ENCODE measurements at regions not wholly inside any gene's neighbourhood (a gene's known extent, or its start where the extent isn't known, plus 50 kb on each side); places are given as distances from the start of the nearest gene placed in this dataset.

DNA sequence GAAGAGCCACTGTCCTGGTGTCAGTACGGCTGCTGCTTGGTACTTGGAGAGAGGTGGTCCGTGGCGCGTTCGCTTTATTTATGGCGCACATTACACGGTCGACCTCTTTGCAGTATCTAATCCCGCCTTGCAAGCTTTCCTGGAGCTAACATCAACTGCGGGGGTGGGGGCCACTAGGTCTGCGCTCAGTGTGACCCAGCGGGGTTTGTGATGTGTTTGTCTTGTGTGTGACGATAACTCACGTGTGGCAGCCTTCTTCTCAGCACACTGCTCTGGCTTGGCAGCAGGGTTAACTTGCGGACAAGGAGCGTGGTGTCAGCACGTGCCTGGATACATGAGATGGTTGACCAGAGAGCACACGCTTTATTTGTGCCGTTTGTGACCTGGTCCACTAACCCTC lies 122.2 kb upstream of the RTL1 start:
- DNase-seq (ENCODE audit: low spot score) = no peak

DNA sequence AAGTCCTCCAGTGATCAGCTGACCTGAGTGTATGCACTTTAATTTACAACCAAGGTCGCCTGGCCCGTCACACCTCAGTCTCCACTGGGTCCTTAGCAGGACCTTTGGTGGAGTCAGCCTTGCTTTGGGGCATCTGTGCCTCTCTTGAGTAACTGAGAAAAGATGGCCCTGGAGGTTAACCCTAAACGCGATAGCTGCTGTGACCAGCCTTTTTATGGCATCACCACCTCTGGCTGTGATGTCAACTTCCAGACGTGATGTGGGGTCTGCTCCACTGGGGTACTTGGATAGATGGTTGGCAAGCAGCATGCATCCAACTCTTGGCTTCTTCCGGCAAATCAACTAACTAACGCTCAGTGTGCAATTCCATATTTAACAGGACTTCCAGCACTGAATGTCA lies 122.8 kb upstream of the RTL1 start:
- no peak for DNase-seq (ENCODE audit: low spot score)

DNA sequence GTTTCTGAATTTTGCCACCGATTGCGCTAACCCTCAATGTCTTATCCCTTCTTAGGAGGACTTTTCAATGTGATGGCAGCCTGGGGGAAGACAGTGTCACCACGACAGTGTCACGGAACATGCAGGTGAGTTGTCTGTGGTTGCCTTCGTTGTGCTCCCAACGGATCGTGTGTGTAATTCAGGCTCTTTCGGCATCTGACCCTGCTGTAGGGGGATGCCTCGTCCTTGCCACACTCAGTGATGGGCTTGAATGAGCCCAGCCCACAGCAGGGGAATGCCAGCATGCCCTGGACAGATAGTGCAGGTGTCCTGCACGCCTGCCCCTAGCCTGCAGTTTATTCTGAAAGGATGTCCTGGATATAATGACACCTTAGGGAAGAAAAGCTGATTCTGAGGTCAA lies 123.8 kb upstream of the RTL1 start:
- DNase-seq (ENCODE audit: low spot score) = no peak

DNA sequence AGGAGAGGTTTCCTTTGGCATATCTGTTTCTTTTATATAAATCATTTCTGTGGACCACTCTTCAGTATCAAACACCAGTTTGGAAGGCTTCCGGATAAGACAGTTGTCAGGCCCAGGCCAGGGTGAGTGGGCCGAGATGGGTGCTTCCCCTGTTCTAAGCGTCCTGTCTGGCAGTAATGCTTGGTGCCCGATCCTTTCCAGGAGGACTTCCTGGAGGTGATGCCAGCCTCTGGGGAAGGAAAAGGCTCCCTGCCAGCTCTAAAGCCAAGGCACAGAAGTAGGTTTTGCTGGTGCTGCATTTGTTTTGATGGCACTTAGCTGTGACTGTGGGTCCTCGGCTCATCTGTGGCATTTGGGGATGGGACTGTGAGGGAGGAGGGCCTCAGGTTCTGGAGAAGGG lies 124.4 kb upstream of the RTL1 start:
- no peak for DNase-seq (ENCODE audit: low spot score)

DNA sequence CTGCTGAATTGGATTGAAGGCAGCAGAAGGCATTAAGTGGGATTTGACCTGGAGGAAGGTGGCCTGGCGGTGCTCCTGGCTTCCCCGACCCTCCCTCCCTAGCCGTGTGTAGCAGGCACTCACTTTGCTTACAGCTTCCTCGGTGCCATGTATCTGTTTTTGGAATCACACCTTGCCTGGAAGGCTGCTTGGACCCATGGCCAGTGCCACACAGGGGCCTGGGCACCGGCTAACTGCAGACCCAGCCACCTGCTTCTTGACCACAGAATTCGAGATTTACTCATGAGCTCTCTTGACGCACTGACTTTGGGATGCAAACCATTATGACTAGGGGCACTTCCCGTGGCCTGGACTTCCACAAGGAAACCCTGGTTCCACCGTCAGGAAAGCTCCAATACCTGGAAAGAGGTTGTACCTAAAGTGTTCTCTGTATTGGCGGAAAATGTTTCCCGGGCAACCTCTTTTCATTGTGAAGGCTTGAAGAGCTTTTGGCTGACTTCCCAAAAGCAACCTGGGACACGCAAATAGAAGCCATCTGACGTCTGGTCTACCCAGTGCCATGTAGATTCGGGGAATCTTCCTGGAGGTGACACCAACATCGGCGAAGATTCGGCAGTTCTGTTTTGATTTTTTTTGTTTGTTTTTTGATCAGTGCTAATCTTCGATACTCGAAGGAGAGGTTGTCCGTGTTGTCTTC lies 125.6 kb upstream of the RTL1 start:
- DNase-seq (ENCODE audit: low spot score) = no peak

DNA sequence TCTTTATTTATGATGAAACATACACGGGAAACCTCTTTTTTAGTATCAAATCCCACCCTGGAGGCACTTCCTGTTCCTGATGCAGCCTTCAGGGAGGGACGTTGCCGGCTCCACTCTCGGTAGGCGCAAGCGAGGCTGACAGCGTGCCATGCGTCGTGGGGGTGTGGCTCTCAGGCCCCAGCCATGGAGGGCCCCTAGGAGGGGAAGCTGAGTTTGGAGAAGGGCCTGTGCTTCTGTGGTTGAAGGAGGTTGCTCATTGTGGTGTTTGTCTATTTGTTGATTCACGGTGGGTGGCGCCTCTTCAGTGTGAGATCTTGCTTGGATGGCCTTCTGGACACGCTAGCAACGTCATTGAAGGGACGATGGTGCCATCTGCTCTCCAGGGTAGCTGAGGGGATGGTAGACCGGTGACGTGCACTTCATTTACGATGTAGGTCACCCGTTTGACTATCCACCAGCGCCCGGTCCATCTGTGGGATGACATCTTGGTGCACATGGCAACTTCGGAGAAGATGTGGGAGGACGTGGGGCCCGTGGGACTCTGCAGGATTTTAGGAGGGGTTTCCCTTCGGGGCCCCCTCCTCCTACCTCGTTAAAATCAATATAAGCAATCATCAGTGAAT lies 126.3 kb upstream of the RTL1 start:
- DNase-seq (ENCODE audit: low spot score) = no peak

DNA sequence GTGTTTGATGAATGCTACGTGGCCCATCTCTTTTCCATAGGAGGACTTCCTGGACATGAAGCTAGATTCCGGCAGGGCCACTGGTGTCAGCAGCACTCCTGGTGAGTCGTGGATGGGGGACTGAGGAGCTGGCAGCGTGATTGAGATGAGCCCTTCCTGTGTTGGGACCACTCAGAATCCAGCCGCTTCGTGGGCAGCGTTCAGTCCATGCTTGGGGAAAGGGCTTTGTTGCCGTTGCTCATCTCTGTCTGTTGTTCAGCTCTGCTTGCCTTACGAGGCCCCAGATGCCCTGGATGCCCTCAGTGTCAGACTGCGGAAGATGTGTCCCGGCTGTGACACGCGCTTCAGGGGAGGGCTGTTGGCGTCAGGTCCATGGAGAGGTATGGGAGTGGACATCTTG lies 127.1 kb upstream of the RTL1 start:
- no peak for DNase-seq (ENCODE audit: low spot score)

DNA sequence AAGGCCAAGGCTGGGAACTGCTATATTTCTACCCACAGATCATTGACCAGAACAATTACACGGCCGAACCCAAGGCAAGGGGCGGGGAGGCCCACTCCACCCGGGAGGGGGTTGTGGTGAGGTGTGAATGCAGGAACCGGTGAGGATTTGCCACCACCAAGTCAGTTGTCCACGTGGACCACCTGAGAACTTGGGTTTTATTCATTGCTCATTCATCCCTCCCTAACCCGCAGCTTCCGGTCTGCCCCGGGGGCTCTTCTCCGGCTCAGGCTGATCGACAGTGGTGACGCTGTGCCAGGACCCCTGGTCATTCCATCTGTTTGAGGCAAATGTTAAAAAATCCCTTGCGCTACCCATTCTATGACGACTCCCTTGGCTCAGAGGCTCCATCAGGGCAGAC lies 127.7 kb upstream of the RTL1 start:
- no peak for DNase-seq (ENCODE audit: low spot score)

DNA sequence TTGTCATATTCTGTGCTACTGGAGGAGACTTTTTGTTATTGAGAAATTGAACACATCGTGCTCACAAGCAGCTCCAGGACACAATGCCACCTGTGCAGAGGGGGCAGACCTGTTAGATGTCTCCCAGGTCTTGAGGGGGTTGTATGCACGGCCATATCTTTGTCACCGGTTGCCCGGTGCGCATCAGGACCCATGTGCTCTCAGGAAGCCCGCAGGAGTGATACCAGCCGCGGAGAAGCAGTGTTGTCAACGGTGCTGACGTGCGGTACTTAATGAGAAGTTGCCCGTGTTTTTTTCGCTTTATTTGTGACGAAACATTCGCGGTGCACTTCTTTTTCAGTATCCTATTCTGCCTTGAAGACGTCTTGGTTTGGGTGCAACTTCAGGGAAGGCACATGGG lies 128.2 kb upstream of the RTL1 start:
- DNase-seq (ENCODE audit: low spot score) = no peak

DNA sequence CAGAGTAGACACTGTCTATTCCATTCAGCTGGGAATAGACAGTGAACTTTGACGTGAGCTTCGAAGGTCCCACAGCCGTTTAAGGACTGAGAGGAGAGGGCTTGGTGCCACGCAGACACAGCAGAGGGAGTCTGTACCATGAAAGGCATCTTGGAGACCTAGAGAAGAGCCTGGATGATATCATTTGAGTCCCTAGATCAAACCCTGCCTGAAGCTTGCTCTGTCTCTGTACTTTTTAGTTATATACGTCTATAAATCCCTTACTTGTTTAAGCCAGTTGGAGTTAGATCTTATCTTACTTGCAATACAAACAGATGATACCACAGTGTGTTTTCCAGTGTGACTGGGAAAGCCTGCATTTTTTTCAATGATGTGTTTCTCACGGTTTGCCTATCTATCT lies 128.9 kb upstream of the RTL1 start:
- no peak for DNase-seq (ENCODE audit: low spot score)

DNA sequence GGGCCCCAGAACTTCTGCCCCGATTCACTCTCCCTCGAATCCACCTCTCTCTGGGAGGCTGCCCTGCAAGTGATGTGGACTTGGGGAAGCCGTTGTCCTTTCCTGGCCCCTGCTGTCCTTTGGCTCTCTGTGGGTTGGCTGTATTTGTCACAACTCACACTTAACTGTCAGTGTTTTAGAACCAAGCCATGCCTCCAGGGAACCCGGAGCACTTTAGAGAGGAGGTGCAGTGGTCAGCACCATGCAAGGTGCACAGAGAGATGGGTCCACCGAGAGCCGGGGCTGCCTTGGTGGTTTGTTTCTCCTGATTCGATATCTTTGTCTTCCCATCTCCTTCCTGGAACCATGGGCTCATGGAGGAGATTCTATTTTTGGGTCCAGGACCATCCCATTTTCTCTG lies 129.5 kb upstream of the RTL1 start:
- no peak for DNase-seq (ENCODE audit: low spot score)

DNA sequence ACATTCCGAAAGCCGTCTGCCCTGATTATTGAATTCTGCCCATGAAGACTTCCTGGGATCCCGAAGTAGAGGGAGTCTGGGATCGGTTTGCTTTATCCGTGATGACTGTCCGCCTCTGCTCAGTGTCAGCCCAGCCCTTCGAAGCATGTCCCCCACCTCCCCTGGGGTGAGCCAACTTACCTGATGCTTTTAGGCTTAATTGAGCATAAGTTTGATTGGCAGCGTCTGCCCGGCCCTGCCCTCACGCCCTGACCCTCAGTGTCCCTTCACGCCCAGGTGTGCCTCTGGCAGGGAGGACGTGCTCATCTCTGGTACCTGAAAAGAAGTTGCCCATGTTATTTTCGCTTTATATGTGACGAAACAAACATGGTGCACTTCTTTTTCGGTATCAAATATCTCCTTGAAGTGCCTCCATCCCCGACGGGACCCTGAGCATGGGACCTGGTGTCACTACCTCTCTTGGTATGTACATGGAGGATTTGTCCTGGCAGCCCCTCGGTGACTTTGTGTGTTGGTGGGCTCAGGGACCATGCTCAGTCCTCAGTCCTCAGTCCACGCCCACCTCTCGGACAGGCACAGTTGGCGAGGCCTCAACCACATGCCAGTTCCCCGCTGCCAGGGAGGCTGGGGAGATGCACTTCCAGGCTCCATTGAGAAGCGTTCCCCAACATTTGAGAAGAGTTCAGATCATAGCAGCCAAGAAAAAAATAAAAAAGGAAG lies 130.1 kb upstream of the RTL1 start:
- DNase-seq (ENCODE audit: low spot score) = no peak

DNA sequence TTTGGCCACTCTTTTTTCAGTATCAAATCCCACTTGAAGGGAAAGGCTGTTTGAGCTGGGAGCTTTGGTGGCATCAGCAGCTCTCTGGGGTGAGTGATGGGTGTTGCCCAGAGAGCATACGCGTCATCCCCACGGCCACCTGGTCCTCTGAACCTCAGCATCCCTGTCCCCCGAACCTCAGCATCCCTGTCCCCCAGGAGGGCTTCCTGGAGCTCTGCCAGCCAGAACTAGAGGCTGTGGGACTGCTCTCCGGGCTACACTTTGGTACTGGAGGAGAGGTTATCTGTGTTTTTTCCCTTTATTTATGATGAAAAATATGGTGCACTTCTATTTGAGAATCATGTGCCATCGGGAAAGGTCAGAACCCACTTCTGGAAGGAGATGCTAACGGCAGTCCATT lies 131.5 kb upstream of the RTL1 start:
- no peak for DNase-seq (ENCODE audit: low spot score)

DNA sequence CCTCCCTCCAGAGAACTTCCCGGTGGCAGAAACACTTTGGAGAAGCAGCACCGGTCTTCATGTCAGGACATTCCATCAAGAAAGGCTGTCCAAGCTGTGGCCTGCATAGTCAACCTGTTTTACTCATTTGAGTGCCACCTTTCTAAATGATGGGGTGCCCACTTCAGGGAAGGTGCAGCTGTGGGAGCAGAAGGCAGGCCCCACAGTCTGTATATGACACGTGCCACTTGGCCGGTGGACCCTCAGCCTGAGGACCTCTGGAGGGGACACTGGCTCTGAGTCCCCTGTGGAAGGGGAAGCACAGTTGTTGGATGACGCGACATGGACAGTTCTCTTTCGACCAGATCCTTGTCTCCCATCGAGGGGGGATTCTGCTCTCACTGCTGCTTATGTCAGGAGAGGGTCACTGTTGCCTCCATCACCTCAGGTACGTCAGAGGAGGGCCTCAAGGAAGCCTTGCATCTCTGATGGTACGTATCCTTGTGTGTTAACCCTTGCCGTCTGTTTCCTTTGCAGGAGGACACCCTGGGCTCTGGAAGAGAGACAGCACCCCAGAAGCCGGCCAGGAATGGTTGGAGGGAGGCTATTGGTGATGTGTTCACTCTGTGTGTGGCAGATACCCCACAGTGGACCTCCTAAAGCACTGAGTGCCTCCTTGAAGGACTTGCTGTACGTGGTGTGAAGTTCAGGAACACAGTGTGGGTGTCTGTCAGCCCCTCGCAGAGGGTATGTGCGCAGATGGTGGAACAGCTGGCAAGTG lies 132.1 kb upstream of the RTL1 start:
- no peak for DNase-seq (ENCODE audit: low spot score)

DNA sequence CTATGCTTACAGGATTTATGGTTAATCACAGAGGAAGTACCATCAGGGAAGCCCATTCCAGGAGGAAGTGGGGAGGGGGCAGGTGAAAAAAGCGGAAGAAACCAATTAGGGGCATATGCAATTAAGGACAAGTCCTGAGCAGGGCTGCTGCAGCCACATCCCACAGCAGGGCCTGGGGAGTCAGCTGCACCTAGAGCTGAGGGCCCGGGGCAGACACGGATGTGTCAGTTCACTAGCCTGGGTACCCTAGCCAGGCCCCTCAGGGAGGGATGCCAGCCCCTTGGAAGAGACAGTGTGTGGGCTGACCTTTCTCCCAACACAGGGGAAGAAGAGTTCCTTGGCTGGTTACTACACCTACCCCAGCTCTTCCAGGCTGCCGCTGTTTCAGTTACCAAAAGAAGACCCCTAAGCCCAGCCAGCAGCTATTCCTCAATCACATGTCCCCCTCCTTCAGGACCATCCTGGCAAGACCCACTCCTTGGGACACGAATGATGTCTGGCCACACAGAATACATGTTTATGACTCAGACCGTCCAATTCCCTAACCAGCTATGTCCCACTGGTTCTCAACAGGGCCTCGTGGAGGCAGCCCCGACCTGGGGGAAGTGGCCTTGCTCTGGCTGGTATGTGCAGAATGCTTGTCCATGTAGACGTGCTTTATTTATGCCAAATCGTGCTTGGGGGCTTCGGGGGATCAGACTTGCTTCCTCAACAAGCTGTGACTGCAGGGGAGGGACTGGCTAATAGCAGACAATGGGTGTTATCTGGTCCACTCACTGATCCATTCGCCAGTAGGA lies 133.7 kb upstream of the RTL1 start:
- DNase-seq (ENCODE audit: low spot score) = no peak

DNA sequence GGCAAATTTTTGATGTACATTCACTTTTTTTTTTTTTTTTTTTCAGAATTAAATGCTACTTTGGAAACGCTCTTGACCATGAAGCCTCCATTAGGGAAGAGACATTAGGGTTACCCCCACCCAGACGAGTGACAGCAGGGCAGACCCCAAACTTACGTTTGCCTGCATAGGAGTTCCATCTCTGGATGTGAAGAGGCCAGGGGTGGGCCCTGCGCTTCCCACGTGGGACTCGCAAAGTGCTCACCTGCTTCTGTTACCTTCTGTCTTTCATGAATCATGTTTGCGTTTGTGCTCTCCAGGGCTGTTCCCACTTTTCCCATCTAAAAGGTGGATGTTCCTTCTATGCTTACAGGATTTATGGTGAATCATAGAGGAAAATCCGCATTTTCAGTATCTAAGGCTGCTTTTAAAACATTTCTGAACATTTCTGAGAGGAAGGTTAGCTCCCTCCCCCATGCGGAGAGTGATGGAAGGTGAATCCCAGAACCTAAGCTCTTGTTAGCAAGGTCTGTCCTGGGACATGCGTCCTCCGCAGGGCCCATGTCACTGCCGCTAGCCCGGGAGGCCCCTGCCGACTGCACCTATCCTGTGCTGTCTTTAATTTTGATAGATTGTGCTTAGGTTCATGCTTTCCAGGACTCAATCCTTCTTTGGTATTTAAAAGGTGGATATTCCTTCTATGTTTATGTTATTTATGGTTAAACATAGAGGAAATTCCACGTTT lies 135.7 kb upstream of the RTL1 start:
- no peak for DNase-seq (ENCODE audit: low spot score)

DNA sequence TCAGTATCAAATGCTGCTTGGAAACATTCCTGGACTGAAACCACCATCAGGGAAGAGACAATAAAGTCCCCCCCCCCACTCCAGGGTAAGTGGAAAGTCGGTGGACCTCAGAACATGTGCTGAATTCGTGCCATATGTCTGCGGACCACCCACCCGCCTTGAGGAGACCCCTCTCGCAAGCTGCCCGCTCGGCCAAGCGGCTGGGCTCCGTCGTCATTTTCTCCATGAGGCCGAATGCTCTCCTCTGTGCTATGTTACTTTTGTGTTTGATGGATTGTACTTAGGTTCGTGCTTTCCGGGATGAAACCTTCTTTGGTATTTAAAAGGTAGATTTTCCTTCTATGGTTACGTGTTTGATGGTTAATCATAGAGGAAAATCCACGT lies 136.2 kb upstream of the RTL1 start:
- no peak for DNase-seq (ENCODE audit: low spot score)

DNA sequence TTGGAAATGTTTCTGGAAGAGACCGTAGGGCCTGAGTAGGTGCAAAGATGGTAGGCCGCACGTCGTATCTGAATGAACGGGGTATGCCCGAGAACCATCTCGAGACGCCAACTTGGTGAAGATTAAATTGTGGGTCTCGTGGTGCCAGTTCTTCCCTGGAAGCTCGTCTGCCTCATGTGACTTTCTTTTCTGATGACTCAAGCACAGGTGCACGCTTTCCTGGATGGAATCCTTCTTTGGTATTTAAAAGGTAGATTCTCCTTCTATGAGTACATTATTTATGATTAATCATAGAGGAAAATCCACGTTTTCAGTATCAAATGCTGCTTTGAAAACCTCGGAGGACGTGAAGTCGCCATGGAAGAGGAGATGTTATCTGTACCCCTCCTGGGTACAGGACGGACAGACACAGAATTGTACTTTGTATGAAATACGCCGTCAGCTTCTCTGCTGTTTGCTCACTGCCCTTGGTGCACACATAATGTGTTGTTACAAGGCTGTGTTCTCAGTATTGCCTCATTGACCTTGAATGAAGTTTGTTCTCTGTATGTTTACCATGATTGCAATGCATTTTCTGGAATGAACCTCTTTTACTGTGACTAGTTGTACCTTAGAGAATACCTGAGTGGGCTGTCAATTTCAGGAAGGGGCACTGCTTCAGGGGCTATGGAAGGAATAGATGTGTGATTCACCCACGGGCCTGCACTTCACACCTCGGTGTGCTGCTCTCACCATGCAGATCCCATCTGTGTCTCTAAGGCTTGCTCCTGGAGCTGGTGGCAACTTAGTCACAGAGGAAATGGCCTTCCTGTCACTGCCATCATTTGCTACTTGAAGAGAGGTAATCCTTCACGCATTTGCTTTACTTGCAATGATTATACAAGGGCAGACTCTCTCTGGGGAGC lies 137.3 kb upstream of the RTL1 start:
- no peak for DNase-seq (ENCODE audit: low spot score)

DNA sequence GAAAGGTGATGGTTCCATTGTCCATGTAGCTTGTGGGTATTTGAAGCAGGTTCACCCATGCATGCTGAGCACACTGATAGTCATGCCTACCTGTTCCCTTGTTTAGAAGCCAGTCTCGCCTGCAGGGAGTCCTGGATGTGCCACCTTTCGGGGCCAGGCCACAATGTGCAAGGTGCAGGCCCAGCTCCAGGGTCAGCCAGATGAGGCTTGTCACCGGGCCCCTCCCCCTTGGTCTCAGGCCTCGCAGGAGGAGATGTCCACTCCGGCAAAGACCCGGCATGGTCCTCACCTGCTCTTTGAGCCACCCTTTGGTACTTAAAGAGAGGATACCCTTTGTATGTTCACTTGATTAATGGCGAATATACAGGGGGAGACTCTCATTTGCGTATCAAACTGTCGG lies 140.4 kb upstream of the RTL1 start:
- no peak for DNase-seq (ENCODE audit: low spot score)

DNA sequence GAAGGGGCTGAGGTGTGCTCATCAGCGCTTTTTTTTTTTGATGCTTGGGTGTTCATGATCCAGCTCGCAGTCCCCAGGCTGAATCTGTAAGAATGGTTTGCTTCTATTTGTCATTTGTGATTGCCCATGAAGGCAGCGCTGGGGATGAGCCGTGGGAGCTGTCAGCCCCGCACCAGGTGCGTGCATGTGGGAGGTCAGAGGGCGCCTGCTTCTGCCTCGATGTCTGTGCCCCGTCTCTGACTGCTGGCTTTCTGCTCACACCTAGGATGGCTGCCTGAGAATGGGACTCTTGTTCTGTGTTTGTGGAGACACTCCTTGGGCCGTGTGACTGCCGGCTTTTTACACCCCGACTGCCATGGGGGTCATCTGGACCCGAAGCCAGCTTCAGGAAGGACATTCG lies 141.2 kb upstream of the RTL1 start:
- no peak for DNase-seq (ENCODE audit: low spot score)

Measured in A172 (cell line).